SH-SY5Y (cell line): ENCODE measurements at regions not wholly inside any gene's neighbourhood (a gene's known extent, or its start where the extent isn't known, plus 50 kb on each side); places are given as distances from the start of the nearest gene placed in this dataset.

Experiments
- GATA2 ChIP-seq: IDR thresholded peaks from 2 replicates; pipeline ENCODE4 v1.6.1; 2011; ENCODE audit warnings: mild to moderate bottlenecking, low read depth, low read length
- GATA3 ChIP-seq: IDR thresholded peaks from 2 replicates; pipeline ENCODE4 v1.6.1; 2011; ENCODE audit warnings: low read depth, mild to moderate bottlenecking, low read length, moderate library complexity

DNA sequence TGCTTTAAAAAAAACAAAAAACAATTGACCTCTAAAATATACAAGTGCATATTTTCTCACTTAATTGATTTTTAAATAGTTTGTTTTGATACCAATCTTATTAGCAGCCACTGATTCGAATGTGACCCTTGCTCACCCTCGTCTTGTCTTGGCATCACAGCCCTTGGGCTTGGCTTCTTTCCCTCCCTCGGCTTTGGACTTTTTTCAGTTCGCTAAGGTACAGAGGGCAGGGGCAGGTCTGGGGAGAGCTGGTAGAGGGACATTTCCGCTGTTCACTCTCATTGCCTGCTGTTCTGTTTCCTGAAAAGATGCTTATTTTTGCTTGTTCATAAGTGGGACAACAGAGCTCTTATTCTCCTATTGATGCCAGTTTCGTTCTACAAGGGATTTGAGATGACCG, 88.5 kb upstream of the RPS6KA3 start:
- no peak for TF ChIP-seq GATA3
- TF ChIP-seq GATA2: no peak

DNA sequence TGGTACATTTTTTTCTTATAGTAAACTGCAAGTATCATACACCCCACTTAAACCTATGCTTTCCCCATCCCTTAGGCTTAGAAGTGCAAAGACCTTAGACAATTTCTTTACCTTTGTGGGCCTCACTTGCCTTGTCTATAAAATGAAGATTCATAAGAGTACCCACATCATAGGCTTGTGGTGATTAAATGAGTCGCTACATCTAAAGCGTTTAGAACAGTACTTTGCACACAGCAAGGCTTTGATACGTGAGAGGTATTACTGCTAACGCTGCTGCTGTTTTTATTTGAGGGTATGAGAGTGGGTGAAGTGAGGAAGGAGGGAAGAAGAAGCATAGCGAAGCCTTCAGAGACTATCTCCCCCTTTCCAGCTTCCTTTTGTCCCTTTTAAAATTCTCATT, 87.8 kb upstream of the RPS6KA3 start:
- TF ChIP-seq GATA3 (no peak), GATA2 (no peak)

DNA sequence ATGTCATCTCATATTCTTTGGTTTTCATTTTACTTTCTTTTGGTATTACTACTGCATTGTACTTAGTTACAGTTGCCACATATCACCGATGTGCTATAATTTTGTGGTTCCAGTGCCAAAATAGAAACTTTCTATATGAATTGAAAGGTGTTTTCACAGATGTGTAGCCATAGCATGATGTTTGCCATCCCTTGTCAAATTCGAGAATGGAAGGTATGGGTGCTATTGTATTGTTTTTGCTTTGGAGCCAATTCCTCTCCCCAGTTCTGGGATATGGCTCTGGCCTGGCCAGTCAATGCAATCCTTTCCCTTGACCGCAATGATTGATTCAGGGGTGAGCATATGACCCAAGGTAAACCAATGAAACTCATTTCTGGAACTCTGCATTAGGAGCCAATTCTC, 86.2 kb upstream of the RPS6KA3 start:
- no peak for TF ChIP-seq GATA3

DNA sequence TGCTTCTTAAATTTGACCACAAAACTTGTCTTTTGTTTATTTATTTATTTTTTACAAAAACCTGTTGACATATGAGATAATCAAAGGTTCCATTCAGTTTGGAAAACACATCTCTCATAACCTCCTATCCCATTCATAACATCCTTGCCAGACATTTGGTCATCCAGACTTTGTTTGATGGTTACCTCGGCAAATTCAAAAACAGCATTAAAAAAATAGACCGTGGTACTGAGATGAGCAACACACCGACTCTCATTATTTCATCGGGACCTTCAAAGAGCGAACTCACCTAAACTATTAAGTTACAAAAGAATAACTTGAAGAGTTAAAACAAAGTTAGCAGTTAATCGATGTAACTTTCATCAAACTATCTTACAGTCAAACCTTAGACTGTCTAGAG, 85.8 kb upstream of the RPS6KA3 start:
- no peak for TF ChIP-seq GATA3
- no peak for TF ChIP-seq GATA2

DNA sequence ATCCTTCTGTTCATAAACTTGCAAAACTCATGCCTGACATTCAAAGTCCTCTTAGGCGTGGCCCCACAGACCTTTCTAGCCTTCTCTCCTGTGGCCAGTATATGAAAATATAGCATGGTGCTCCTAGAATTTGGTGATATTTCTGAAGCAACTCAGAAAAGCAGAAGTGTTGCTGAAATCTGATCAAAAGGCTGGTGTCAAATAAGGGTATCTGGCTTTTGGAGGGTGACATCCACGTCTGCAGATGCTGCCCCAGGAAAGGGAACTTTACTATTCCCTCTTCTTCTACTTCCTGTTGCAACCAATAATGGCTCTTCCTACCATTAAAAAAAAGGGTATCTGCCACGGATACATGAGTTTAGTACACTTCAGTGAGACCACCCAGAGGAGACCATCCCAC, 83.9 kb upstream of the RPS6KA3 start:
- no peak for TF ChIP-seq GATA2
- TF ChIP-seq GATA3: no peak

DNA sequence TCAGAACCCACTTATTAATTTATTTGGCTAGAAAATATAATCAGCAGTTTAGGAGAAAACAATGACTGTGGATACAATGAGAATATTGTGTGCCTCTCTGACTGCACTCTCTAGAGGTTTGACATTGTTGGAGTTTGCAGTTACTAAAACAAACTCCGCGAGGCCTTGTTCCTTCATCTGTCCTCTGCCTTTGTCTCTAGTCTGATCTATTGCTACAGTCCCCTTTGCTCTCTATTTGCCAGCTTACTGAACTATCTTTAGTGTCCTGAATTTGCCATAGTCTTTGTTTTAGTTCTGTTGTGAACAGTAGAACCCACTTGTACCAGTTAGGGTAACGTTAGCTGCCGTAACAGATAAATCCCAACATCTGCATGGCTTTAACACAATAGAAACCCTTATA, 81.4 kb upstream of the RPS6KA3 start:
- TF ChIP-seq GATA3: no peak
- no peak for TF ChIP-seq GATA2

DNA sequence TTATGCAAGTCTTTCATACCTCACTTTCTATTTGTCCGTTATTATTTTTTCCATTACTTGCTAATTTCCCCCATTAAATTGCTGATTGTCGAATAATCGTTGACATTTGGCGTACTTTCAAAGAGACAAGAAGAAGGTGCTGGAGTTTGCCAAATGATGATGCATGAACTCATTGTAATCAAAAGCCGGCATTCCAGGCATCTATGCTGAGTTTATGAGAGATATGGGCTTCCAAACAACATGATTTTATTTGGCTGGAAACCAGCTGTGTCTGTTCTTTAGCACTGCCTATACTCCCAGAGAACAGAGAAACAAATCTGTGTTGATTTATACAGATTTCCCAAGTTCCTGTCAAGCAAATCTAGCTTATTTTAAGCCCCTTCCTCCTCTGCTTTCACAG, 80.8 kb upstream of the RPS6KA3 start:
- TF ChIP-seq GATA3: no peak
- no peak for TF ChIP-seq GATA2

DNA sequence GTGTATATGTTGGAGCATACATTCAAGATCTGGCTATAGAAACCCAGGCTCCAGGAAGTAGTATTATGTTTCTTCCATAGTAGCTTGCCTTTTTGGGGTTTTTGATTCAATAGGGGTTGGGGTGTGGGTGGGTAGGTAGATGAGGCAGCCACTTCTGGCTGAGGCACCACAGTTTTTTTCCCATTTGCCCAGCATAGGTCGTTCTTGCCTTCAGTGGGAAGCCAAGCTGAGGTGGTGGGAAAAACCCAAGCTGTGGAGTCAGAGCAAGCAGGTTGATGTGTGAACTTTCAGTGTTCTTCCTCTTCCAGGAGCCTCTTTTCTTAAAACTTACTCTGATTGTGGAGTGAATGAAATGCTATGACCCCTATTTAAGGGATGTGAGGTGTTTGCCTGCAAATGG, 67.0 kb upstream of the RPS6KA3 start:
- TF ChIP-seq GATA2 (no peak), GATA3 (no peak)

DNA sequence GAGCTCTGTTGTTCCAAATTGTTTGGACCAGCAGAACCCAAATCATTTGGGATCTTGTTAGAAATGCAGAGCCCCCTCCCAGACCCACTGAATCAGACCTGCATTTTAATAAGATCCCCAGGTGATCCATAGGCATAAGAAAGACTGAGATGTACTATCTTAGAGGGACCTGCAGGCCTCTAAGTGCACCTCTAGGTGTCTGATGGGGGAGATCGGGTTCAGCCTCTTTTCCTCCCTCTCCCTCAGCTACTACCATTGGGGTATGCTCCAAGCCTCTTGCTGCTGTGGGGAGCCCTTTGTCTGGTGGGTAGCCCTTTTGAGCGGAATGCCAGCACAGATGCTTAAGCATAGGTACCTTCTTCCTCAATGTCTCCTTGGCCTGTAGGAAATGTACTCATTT, 63.8 kb upstream of the RPS6KA3 start:
- TF ChIP-seq GATA3 (no peak), GATA2 (no peak)

DNA sequence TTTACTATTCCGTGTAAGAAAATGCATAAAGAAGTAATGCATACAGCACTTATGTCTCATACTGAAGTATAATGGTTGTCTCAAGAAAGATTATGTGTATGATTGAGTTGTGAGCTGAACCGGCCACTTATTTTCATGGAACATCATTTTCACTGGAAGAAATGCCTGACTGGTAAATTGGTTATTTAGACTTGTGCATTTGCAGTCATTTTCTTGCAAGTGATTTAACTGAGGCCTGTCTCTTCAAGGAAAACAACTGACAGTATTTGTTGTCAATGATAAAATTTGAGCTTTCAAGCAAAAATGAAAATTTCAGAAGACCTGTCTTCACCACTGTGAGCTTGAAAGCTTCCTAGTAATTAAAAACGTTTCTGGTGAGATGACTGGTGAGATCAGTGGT, 62.7 kb upstream of the RPS6KA3 start:
- no peak for TF ChIP-seq GATA3
- no peak for TF ChIP-seq GATA2

DNA sequence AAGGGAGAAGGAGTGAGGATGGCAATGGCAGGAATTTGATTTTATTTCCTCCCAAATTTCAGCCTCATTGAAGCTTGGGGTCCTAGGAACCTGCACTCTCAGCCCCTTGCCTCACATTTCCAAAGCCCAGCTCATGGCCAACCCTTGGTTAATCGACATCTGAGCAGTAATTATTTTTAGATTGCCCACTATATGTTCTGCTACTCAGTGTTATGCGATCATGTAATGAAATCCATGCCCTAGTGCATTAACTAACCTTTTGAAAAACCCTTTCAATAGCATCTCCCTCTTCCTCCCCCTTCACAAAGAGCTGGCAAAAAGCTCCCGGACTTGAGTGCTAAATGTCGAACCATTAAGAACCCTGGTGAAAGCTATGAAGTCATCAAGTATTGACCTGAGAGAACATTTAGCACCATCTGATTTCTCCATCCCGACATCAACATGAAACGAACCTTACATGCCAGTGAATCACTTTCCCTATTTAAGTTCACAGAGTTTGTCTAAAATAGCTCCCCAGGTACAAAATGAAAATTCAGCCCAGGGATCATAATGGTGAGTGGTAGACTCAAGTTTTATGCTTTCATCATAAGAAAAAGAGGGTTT, 59.2 kb upstream of the RPS6KA3 start:
- TF ChIP-seq GATA2 (no peak), GATA3 (no peak)

DNA sequence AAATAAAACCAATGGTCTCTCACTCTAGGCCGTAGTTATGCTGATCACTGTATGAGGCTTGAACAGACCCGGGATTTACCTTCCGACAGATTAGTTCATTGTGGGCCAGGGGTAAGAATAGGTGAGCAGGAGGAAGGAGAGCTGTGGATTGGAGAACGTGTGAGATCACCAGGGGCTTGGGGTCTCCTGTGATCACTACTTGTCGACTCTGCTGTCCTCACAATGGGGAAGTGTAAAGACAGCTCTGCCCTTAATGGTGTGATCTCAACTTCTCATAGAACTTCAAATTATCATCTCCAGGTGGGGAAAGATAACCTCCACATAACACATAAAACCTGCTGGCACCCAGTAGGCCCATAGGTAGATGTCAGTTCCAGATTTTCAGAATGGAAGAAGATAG, 56.2 kb upstream of the RPS6KA3 start:
- no peak for TF ChIP-seq GATA2

DNA sequence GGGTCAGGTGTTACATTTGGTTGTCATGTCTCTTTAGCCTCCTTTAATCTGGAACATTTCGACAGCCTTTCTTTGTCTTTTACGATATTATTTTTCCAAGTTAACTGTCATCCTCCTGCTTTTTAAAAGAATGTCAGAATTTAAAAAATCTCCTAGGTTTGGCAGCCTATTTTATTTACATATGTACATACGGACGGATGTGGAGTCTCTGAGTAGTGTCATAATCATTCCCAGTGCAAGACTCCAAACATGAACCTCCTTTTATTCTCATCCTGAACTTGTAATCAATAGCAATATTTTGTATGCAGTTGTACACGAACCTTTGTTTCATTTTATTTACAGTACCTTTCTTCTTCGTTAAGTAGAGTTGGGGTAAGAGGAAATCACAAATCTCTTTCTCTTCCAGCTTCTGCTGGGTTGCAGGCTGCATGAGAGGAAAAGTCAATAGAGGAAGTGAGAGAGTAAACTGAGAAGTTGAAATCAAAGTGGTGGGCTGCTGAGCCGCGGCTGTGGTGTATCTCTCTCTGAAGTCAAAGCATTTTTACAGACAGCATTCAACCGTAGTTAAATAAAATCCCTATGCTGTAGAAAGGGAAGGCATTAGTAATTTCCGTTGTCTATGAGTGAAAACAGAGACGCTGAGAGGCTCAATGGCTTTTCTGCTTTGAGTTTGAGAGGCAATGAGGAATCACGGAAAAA, 53.9 kb upstream of the RPS6KA3 start:
- TF ChIP-seq GATA2: no peak
- TF ChIP-seq GATA3: no peak

DNA sequence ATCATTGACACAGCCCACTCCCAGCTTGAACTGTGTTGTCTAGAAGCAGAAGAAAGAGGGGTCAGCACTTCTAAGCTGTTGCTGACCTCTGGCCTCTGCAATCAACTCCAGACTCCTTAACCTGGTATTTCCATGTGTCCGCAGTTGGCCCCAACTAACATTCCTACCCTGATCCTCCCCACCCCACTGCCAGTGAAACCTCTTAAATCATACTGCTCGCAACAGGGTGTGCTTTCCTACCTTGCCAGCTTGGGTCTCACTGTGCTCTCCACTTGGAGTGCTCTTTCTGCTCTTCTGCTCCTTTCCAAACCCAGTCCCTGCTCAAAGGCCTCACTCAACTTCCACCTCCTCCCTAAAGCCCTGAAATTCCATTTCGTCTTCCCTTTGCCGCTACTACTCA, 52.3 kb upstream of the RPS6KA3 start:
- no peak for TF ChIP-seq GATA2
- TF ChIP-seq GATA3: no peak

DNA sequence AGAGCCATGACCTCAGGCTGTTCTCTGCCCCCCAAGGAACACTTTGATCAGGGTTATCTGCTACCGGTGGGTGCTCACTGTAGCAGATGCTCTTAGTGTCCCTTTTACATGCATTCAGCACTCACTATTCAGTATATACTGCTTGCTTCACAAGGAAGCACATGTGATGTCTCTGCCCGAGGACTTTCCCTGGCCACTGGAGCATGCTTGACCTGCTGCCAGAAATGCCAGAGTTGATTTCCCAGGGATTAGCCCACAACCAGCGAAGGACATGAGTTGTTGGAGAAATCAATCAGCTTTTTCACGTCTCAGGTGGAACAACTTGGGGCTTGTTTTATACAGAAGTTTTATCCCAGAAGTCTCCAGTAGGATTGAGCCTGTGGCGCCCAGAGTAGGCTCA, 51.2 kb upstream of the RPS6KA3 start:
- TF ChIP-seq GATA3 (no peak), GATA2 (no peak)
